HG03196 (cell line): ENCODE measurements at regions not wholly inside any gene's neighbourhood (a gene's known extent, or its start where the extent isn't known, plus 50 kb on each side); places are given as distances from the start of the nearest gene placed in this dataset.
"Not testable (repeated sequence)": the region's sequence is repeated elsewhere in the genome, so short reads cannot be mapped to it uniquely, and the experiment has no call there.

Experiments used
- ATAC-seq: cut with Tn5 transposase; IDR thresholded peaks from one replicate; pipeline ENCODE4 v1.9.1; 2021; ENCODE audit not compliant: unreplicated experiment

GRCh38 chr3:107465064-107465631 is 57.6 kb upstream of the BBX start:
- no peak for ATAC-seq

- no peak for ATAC-seq
These were observed 54.0 kb upstream of the BBX start for GRCh38 chr3:107468782-107469181.

GRCh38 chr3:107470496-107470895 is 52.3 kb upstream of the BBX start:
- ATAC-seq = not testable (repeated sequence)
